ENCODE measurements at regions not wholly inside any gene's neighbourhood (a gene's known extent, or its start where the extent isn't known, plus 50 kb on each side); places are given as distances from the start of the nearest gene placed in this dataset.

- no peak for TF ChIP-seq PHF8 (conservative IDR thresholded peaks at IDR 0.05; ENCODE audit: low read depth, low read length)
Observed at GRCh38 chr15:70437882-70438451, 325.4 kb downstream of the UACA start (continued).

All from H1 (cell line).